BJ (cell line): ENCODE measurements at regions not wholly inside any gene's neighbourhood (a gene's known extent, or its start where the extent isn't known, plus 50 kb on each side); places are given as distances from the start of the nearest gene placed in this dataset.

Experiments
- CTCF ChIA-PET: fragments of 350-600 bp; formaldehyde crosslinking; extraction: SDS; loops from one replicate; lab custom pipeline; 2021; ENCODE audit warnings: antibody characterized with exemption, inconsistent platforms; lab: Yijun Ruan, JAX
- POLR2A ChIA-PET: fragments of 300-600 bp; sonication (Branson Sonifier 250); formaldehyde crosslinking; extraction: SDS; loops from one replicate; lab custom pipeline; 2021; ENCODE audit warnings: antibody characterized with exemption; lab: Charles Lee
- DNase-seq: peaks from one replicate; pipeline ENCODE4 v3.0.0-alpha.2; 2011; ENCODE audit warnings: low read depth
- H3K27me3 ChIP-seq: 2 replicates; pipeline ENCODE4 v1.6.0; 2011; ENCODE audit warnings: low read length; ENCODE audit not compliant: control insufficient read depth, insufficient read depth
- H3K36me3 ChIP-seq: 2 replicates; pipeline ENCODE4 v1.5.1; 2011; ENCODE audit warnings: low read length; ENCODE audit not compliant: control insufficient read depth, insufficient read depth
- H3K4me3 ChIP-seq: 2 replicates; pipeline ENCODE4 v1.5.1; 2011; ENCODE audit warnings: low read depth, mild to moderate bottlenecking, control low read depth, low read length
- CTCF ChIP-seq: IDR thresholded peaks from 2 replicates; pipeline ENCODE4 v1.5.1; 2011; ENCODE audit warnings: low read depth, mild to moderate bottlenecking, control low read depth, inconsistent platforms, low read length, moderate library complexity; ENCODE audit not compliant: insufficient read depth

DNA sequence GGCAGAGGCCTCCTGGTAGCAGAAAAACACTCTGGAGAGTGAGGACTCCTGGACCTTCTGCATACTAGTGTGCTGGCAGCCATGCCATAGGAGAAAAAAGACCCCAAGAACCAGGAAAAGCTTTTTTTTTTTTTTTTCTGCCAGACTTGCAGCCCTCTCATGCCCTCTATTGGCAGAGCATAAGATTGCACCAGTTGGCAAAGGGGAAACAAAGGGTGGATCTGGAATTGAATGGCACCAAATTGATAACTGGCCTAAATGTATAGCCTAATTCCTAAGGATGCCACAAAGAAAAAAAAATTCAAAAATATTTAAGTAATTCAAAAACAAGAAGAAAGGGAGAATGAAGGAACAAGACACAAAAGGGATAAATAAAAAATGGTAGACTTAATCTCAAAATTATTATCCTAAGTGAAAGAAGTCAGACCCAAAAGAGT lies 112.5 kb upstream of the GHITM start:
- Histone ChIP-seq H3K4me3 (no peak overlapping the region), H3K36me3 (no peaks in the 10 kb centered on the region), H3K27me3 (no peaks in the 10 kb centered on the region)
- TF ChIP-seq CTCF, result peak; percentile 81
- POLR2A ChIA-PET, result interaction anchor here (0.6 kb wide), 1 partner anchor 483 kb away, joined by 5 read pairs; no protein-coding TSS in a partner anchor
- CTCF ChIA-PET, result interaction anchor here (0.6 to 1.4 kb wide), 8 partner anchors 9 to 1230 kb away, joined by 3 to 5 read pairs (median 3); no protein-coding TSS in a partner anchor
- no peak for DNase-seq

GRCh38 chr10:84029840-84030239 lies 109.5 kb upstream of the GHITM start:
- ChIA-PET CTCF (no interaction called here), POLR2A (no interaction called here)
- no peaks in the 10 kb centered on the region for H3K36me3 ChIP-seq
- no peak for TF ChIP-seq CTCF
- no peaks in the 10 kb centered on the region for H3K27me3 ChIP-seq
- H3K4me3 ChIP-seq, result no peak overlapping the region
- DNase-seq, result no peak

GRCh38 chr10:84038035-84038434 lies 101.3 kb upstream of the GHITM start:
- Histone ChIP-seq H3K4me3 (no peak overlapping the region), H3K27me3 (no peaks in the 10 kb centered on the region), H3K36me3 (no peaks in the 10 kb centered on the region)
- ChIA-PET CTCF (interaction anchor here (1.8 kb wide), 1 partner anchor 10 kb away, joined by 6 read pairs; no protein-coding TSS in a partner anchor), POLR2A (no interaction called here)
- no peak for DNase-seq
- TF ChIP-seq CTCF, result no peak

- no peak for DNase-seq
- Histone ChIP-seq H3K27me3 (no peaks in the 10 kb centered on the region), H3K4me3 (no peak overlapping the region), H3K36me3 (no peaks in the 10 kb centered on the region)
- no peak for TF ChIP-seq CTCF
- POLR2A ChIA-PET, result no interaction called here
- CTCF ChIA-PET, result no interaction called here
These were observed 99.4 kb upstream of the GHITM start for GRCh38 chr10:84039957-84040356.

DNA sequence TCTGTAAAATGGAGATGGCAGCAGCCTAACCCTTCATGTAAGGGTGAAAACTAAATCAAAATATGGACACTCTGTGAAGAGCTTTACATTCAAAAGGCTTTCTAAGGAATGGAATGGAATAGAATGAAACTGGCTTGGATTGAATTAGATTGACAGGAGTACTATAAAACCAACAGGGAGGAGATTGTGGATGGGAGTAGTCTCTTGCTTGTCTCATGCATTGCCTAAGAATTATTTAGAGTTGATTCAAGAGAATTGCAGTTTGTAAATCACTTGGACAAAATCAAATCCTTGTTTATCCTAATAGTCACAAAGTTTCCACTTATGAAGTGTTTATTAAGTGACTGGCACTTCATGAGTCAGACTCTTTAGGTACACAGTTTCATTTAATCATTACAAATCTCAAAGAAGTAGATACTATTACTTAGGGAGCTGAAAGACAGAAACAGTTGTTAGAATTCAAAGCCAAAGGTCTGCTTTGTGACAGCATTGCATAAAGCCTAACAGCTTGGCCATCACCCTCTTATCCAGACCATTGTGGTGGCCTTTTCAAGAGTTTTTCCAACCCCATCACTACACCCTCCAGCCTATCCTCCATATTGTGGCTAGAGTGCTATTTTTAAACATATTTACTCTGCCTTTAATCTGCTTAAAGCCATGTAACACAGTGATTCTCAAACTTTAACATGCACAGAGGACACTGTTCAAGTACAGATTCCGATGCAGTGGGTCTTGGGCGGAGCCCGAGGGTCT lies 91.9 kb upstream of the GHITM start:
- H3K36me3 ChIP-seq, result no peaks in the 10 kb centered on the region
- POLR2A ChIA-PET, result no interaction called here
- DNase-seq, result no peak
- no peak for TF ChIP-seq CTCF
- H3K27me3 ChIP-seq, result no peaks in the 10 kb centered on the region
- H3K4me3 ChIP-seq, result no peak overlapping the region
- CTCF ChIA-PET, result no interaction called here
